Mesendoderm (in vitro differentiated cells): ENCODE measurements at regions not wholly inside any gene's neighbourhood (a gene's known extent, or its start where the extent isn't known, plus 50 kb on each side); places are given as distances from the start of the nearest gene placed in this dataset.
"Not testable (repeated sequence)": the region's sequence is repeated elsewhere in the genome, so short reads cannot be mapped to it uniquely, and the experiment has no call there.

Experiments
- DNase-seq: peaks from one replicate; pipeline ENCODE4 v3.0.0; 2013
- H2AK5ac ChIP-seq: 2 replicates; pipeline ENCODE4 v1.6.1; 2013; ENCODE audit warnings: low read length, inconsistent platforms
- H2BK120ac ChIP-seq: 2 replicates; pipeline ENCODE4 v1.6.1; 2013; ENCODE audit warnings: low read depth, mild to moderate bottlenecking, low read length, moderate library complexity, mixed read lengths
- H2BK15ac ChIP-seq: replicated peaks from 2 replicates; pipeline ENCODE4 v1.6.1; 2013; ENCODE audit warnings: low read depth, mild to moderate bottlenecking, moderate library complexity
- H2BK5ac ChIP-seq: 2 replicates; pipeline ENCODE4 v1.6.1; 2013; ENCODE audit warnings: low read length, inconsistent platforms
- H3K18ac ChIP-seq: 2 replicates; pipeline ENCODE4 v1.6.1; 2013; ENCODE audit warnings: mild to moderate bottlenecking, low read length, mixed read lengths
- H3K23ac ChIP-seq: one replicate; pipeline ENCODE4 v1.6.1; 2013; ENCODE audit warnings: low read length
- H3K27ac ChIP-seq: 2 replicates; pipeline ENCODE4 v1.5.1; 2013; ENCODE audit warnings: low read depth, mild to moderate bottlenecking, inconsistent platforms, low read length, moderate library complexity
- H3K27me3 ChIP-seq: 2 replicates; pipeline ENCODE4 v1.6.1; 2013; ENCODE audit warnings: low read length, control low read depth, mild to moderate bottlenecking, inconsistent platforms; ENCODE audit not compliant: insufficient read depth, poor library complexity
- H3K36me3 ChIP-seq: 2 replicates; pipeline ENCODE4 v1.6.1; 2013; ENCODE audit warnings: low read length, inconsistent platforms; ENCODE audit not compliant: control insufficient read depth, insufficient read depth
- H3K4ac ChIP-seq: one replicate; pipeline ENCODE4 v1.6.1; 2013; ENCODE audit warnings: low read depth, mild to moderate bottlenecking, low read length, moderate library complexity
- H3K4me1 ChIP-seq: 2 replicates; pipeline ENCODE4 v1.6.1; 2013; ENCODE audit warnings: low read depth, low read length, inconsistent platforms; ENCODE audit not compliant: control insufficient read depth
- H3K4me2 ChIP-seq: 2 replicates; pipeline ENCODE4 v1.6.1; 2013; ENCODE audit warnings: low read length
- H3K4me3 ChIP-seq: 2 replicates; pipeline ENCODE4 v1.5.1; 2013; ENCODE audit warnings: mild to moderate bottlenecking, low read length
- H3K56ac ChIP-seq: one replicate; pipeline ENCODE4 v1.6.1; 2013; ENCODE audit warnings: low read length
- H3K79me1 ChIP-seq: 2 replicates; pipeline ENCODE4 v1.6.1; 2013; ENCODE audit warnings: low read length, inconsistent platforms
- H3K79me2 ChIP-seq: 2 replicates; pipeline ENCODE4 v1.6.1; 2013; ENCODE audit warnings: mild to moderate bottlenecking, low read length; ENCODE audit not compliant: control insufficient read depth, insufficient read depth
- H3K9ac ChIP-seq: 2 replicates; pipeline ENCODE4 v1.6.1; 2013; ENCODE audit warnings: low read length, inconsistent platforms
- H4K5ac ChIP-seq: one replicate; pipeline ENCODE4 v1.6.1; 2013; ENCODE audit warnings: low read length
- H4K8ac ChIP-seq: one replicate; pipeline ENCODE4 v1.6.1; 2013; ENCODE audit warnings: low read depth, mild to moderate bottlenecking, control low read depth, low read length, moderate library complexity
- WGBS: extraction: QIAGEN DNeasy Blood & Tissue Kit; methylation state at CpG from one replicate; pipeline ENCODE4 v1.1.7; 2013; ENCODE audit warnings: low lambda C conversion rate, missing lambda C conversion rate; ENCODE audit not compliant: insufficient coverage; ENCODE audit errors: extremely low coverage; 5-methylcytosine and 5-hydroxymethylcytosine counted together

- Histone ChIP-seq H3K27ac (no peak overlapping the region), H3K9ac (no peak overlapping the region), H3K27me3 (no peaks in the 10 kb centered on the region), H2BK5ac (no peak overlapping the region), H2BK120ac (no peak overlapping the region), H3K4ac (no peak overlapping the region), H3K4me3 (no peak overlapping the region), H3K4me2 (no peak overlapping the region), H3K79me1 (no peaks in the 10 kb centered on the region), H2BK15ac (no peak overlapping the region), H3K36me3 (no peaks in the 10 kb centered on the region), H3K23ac (no peak overlapping the region), H4K5ac (no peak overlapping the region), H2AK5ac (no peak overlapping the region), H3K4me1 (no peaks in the 10 kb centered on the region), H3K18ac (no peak overlapping the region), H3K79me2 (no peaks in the 10 kb centered on the region), H3K56ac (no peak overlapping the region), H4K8ac (no peak overlapping the region)
- DNase-seq, result no peak
- WGBS, result no CpG with 5 or more reads among the region's 4 CpGs
Measured at GRCh38 chr9:23036416-23036815, 589.8 kb downstream of the DMRTA1 start.

- Histone ChIP-seq H3K4me3 (no peak overlapping the region), H4K5ac (no peak overlapping the region), H3K4me1 (no peaks in the 10 kb centered on the region), H3K27ac (no peak overlapping the region), H3K79me2 (no peaks in the 10 kb centered on the region), H3K4ac (no peak overlapping the region), H3K18ac (no peak overlapping the region), H2BK5ac (no peak overlapping the region), H3K36me3 (no peaks in the 10 kb centered on the region), H3K79me1 (no peaks in the 10 kb centered on the region), H2AK5ac (no peak overlapping the region), H2BK15ac (no peak overlapping the region), H3K23ac (no peak overlapping the region), H3K27me3 (no peaks in the 10 kb centered on the region), H3K4me2 (no peak overlapping the region), H3K9ac (no peak overlapping the region), H4K8ac (no peak overlapping the region), H2BK120ac (no peak overlapping the region), H3K56ac (no peak overlapping the region)
- no peak for DNase-seq
Measured at GRCh38 chr9:23039402-23039801, 592.8 kb downstream of the DMRTA1 start.

- Histone ChIP-seq H2BK120ac (no peak overlapping the region), H3K4ac (no peak overlapping the region), H4K5ac (no peak overlapping the region)
Measured at GRCh38 chr9:23041466-23041865, 594.8 kb downstream of the DMRTA1 start.

GRCh38 chr9:23044549-23044948 lies 597.9 kb downstream of the DMRTA1 start:
- Histone ChIP-seq H2AK5ac (no peak overlapping the region), H3K18ac (no peak overlapping the region), H3K9ac (no peak overlapping the region), H3K27me3 (no peaks in the 10 kb centered on the region), H3K79me1 (no peaks in the 10 kb centered on the region), H2BK120ac (no peak overlapping the region), H2BK15ac (no peak overlapping the region), H3K36me3 (no peaks in the 10 kb centered on the region), H4K5ac (no peak overlapping the region), H3K4me3 (no peak overlapping the region), H3K23ac (no peak overlapping the region), H3K4ac (no peak overlapping the region), H3K79me2 (no peaks in the 10 kb centered on the region), H3K4me1 (no peaks in the 10 kb centered on the region), H3K56ac (no peak overlapping the region), H3K4me2 (no peak overlapping the region), H3K27ac (no peak overlapping the region), H4K8ac (no peak overlapping the region), H2BK5ac (no peak overlapping the region)
- DNase-seq, result no peak

More at GRCh38 chr9:23041466-23041865, 594.8 kb downstream of the DMRTA1 start:
- Histone ChIP-seq H3K36me3 (no peaks in the 10 kb centered on the region), H3K18ac (no peak overlapping the region), H2BK5ac (no peak overlapping the region), H3K79me1 (no peaks in the 10 kb centered on the region), H3K79me2 (no peaks in the 10 kb centered on the region), H3K27ac (no peak overlapping the region), H3K4me3 (no peak overlapping the region), H3K27me3 (no peaks in the 10 kb centered on the region), H4K8ac (no peak overlapping the region), H3K23ac (no peak overlapping the region), H2AK5ac (no peak overlapping the region), H2BK15ac (no peak overlapping the region), H3K56ac (no peak overlapping the region), H3K4me2 (no peak overlapping the region), H3K4me1 (no peaks in the 10 kb centered on the region), H3K9ac (no peak overlapping the region)
- DNase-seq, result no peak

GRCh38 chr9:23046026-23046425 lies 599.4 kb downstream of the DMRTA1 start:
- not testable (repeated sequence) for H3K4me1 ChIP-seq, H3K4ac ChIP-seq, H2BK15ac ChIP-seq, H2BK5ac ChIP-seq, H3K23ac ChIP-seq, H4K8ac ChIP-seq, H2BK120ac ChIP-seq, H3K4me2 ChIP-seq, H3K27me3 ChIP-seq, H3K56ac ChIP-seq, H3K27ac ChIP-seq, H3K9ac ChIP-seq, H3K79me1 ChIP-seq, H3K4me3 ChIP-seq, H3K79me2 ChIP-seq, H3K36me3 ChIP-seq, H2AK5ac ChIP-seq, H4K5ac ChIP-seq
- no CpG with 5 or more reads among the region's 1 CpG for WGBS
- peak overlapping the region; percentile 44 for H3K18ac ChIP-seq
- peak; percentile 85 for DNase-seq

GRCh38 chr9:23050548-23050947 lies 603.9 kb downstream of the DMRTA1 start:
- H3K23ac ChIP-seq, result no peak overlapping the region
- H2BK15ac ChIP-seq, result no peak overlapping the region
- H3K56ac ChIP-seq, result no peak overlapping the region
- no peak overlapping the region for H4K5ac ChIP-seq
- no peaks in the 10 kb centered on the region for H3K4me1 ChIP-seq
- H3K27me3 ChIP-seq, result no peaks in the 10 kb centered on the region
- H3K9ac ChIP-seq, result no peak overlapping the region
- H3K36me3 ChIP-seq, result no peaks in the 10 kb centered on the region
- no peak for DNase-seq
- no peak overlapping the region for H3K18ac ChIP-seq
- no peak overlapping the region for H2BK5ac ChIP-seq
- H3K4ac ChIP-seq, result no peak overlapping the region
- no peak overlapping the region for H3K4me2 ChIP-seq
- H3K27ac ChIP-seq, result no peak overlapping the region
- no CpG with 5 or more reads among the region's 1 CpG for WGBS
- no peak overlapping the region for H4K8ac ChIP-seq
- H3K79me1 ChIP-seq, result no peaks in the 10 kb centered on the region
- no peak overlapping the region for H3K4me3 ChIP-seq
- H2BK120ac ChIP-seq, result no peak overlapping the region
- H3K79me2 ChIP-seq, result no peaks in the 10 kb centered on the region
- no peak overlapping the region for H2AK5ac ChIP-seq
